ENCODE measurements at regions not wholly inside any gene's neighbourhood (a gene's known extent, or its start where the extent isn't known, plus 50 kb on each side); places are given as distances from the start of the nearest gene placed in this dataset.
A peak's percentile ranks its signal among the peaks of the same experiment; 100 is the strongest.

GRCh38 chr12:63318313-63318712, 167.3 kb upstream of the AVPR1A start:
- DNase-seq, result no peak

GRCh38 chr12:63317880-63318279, 166.9 kb upstream of the AVPR1A start:
- no peak for DNase-seq

GRCh38 chr12:63317286-63317846, 166.4 kb upstream of the AVPR1A start:
- no peak for DNase-seq

- DNase-seq, result no peak
These were observed 162.1 kb upstream of the AVPR1A start for GRCh38 chr12:63313139-63313538.

- no peak for DNase-seq
These were observed 157.7 kb upstream of the AVPR1A start for GRCh38 chr12:63308671-63309070.

- DNase-seq, result no peak
These were observed 156.8 kb upstream of the AVPR1A start for GRCh38 chr12:63307849-63308248.

GRCh38 chr12:63305901-63306875, 155.2 kb upstream of the AVPR1A start:
- DNase-seq, result no peak

- no peak for DNase-seq
These were observed 153.9 kb upstream of the AVPR1A start for GRCh38 chr12:63304887-63305316.

- no peak for DNase-seq
These were observed 152.0 kb upstream of the AVPR1A start for GRCh38 chr12:63302941-63303536.

- no peak for DNase-seq
These were observed 151.4 kb upstream of the AVPR1A start for GRCh38 chr12:63302269-63302940.

- no peak for DNase-seq
These were observed 150.3 kb upstream of the AVPR1A start for GRCh38 chr12:63301311-63301710.

GRCh38 chr12:63298386-63298930, 147.5 kb upstream of the AVPR1A start:
- DNase-seq, result no peak

GRCh38 chr12:63294327-63294632, 143.3 kb upstream of the AVPR1A start:
- DNase-seq, result no peak

GRCh38 chr12:63292471-63293221, 141.6 kb upstream of the AVPR1A start:
- no peak for DNase-seq

- DNase-seq, result peak; percentile 8 to 42
These were observed 125.8 kb upstream of the AVPR1A start for GRCh38 chr12:63276537-63277365.

- no peak for DNase-seq
These were observed 116.0 kb upstream of the AVPR1A start for GRCh38 chr12:63266988-63267387.

GRCh38 chr12:63264629-63265028, 113.6 kb upstream of the AVPR1A start:
- DNase-seq, result no peak

- DNase-seq, result no peak
These were observed 99.5 kb upstream of the AVPR1A start for GRCh38 chr12:63250486-63250885.

GRCh38 chr12:63238892-63239291, 87.9 kb upstream of the AVPR1A start:
- DNase-seq, result no peak

GRCh38 chr12:63232896-63233295, 81.9 kb upstream of the AVPR1A start:
- no peak for DNase-seq

- no peak for DNase-seq
These were observed 77.9 kb upstream of the AVPR1A start for GRCh38 chr12:63228853-63229252.
